Endothelial cell (in vitro differentiated cells): ENCODE measurements at regions not wholly inside any gene's neighbourhood (a gene's known extent, or its start where the extent isn't known, plus 50 kb on each side); places are given as distances from the start of the nearest gene placed in this dataset.
A peak's percentile ranks its signal among the peaks of the same experiment; 100 is the strongest.

Source experiments
- DNase-seq: peaks from one replicate; pipeline ENCODE4 v3.0.0; 2021; ENCODE audit warnings: low spot score
- H3K27ac Mint-ChIP-seq: one replicate; pipeline ENCODE4 v1.8.0; 2021; ENCODE audit warnings: mixed read lengths, inconsistent platforms; ENCODE audit not compliant: unreplicated experiment
- H3K27me3 Mint-ChIP-seq: one replicate; pipeline ENCODE4 v1.8.0; 2021; ENCODE audit warnings: mild to moderate bottlenecking, moderate library complexity, mixed read lengths, inconsistent platforms; ENCODE audit not compliant: unreplicated experiment
- H3K36me3 Mint-ChIP-seq: one replicate; pipeline ENCODE4 v1.8.0; 2021; ENCODE audit warnings: mild to moderate bottlenecking, low read depth, mixed read lengths, inconsistent platforms; ENCODE audit not compliant: unreplicated experiment
- H3K4me1 Mint-ChIP-seq: one replicate; pipeline ENCODE4 v1.8.0; 2021; ENCODE audit warnings: mild to moderate bottlenecking, mixed read lengths, inconsistent platforms; ENCODE audit not compliant: unreplicated experiment
- H3K4me3 Mint-ChIP-seq: one replicate; pipeline ENCODE4 v1.8.0; 2021; ENCODE audit warnings: mild to moderate bottlenecking, mixed read lengths, inconsistent platforms; ENCODE audit not compliant: unreplicated experiment
- H3K9me3 Mint-ChIP-seq: one replicate; pipeline ENCODE4 v1.8.0; 2021; ENCODE audit warnings: mixed read lengths, inconsistent platforms; ENCODE audit not compliant: unreplicated experiment
- CTCF ChIP-seq: fragments of 200-600 bp; sonication (generic); IDR thresholded peaks from one replicate; pipeline ENCODE4 v1.5.0; 2021; ENCODE audit warnings: antibody characterized with exemption; ENCODE audit not compliant: unreplicated experiment

DNA sequence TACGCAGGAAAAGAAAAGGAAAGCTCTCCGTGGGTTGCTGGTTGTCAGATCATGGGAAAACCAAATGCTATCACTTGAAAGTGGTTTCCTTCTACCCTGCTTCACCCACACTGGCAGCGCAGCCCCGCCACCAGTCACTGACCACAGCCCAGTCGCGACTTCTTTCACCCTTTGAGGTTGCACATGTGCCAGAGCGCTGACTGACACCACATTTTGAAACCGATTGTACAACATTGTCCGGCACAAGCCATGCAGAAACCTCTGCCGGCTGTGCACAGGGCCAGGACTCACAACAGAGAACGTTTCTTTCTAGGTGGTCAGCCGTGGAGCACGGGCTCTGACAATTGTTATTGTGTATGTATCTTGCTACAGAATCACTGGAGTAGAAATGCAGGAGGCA, 827.2 kb upstream of the POU3F3 start:
- Mint-ChIP-seq H3K4me1 (no peaks in the 10 kb centered on the region), H3K27ac (no peak overlapping the region), H3K4me3 (no peak overlapping the region), H3K9me3 (no peaks in the 10 kb centered on the region), H3K27me3 (no peaks in the 10 kb centered on the region), H3K36me3 (no peaks in the 10 kb centered on the region)
- no peak for DNase-seq
- no peak for TF ChIP-seq CTCF

DNA sequence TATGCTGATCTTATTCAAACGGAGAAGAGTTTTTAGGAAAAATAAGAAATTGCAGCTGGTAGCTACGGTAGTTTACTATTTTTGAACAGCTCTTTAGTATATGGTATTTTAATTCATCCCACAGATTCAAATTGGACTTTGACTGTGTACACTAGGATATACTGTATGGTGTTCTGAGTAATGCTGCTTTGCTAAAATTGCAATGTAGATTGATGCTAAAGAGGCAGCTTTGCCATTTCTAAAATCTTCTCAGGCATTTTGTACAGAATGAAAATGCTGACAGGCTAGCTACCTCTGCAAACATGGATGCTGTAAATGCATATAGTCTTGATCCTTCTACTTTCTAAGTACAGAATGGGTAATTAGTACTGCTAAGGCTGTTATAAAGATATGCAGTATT, 826.6 kb upstream of the POU3F3 start:
- no peaks in the 10 kb centered on the region for H3K9me3 Mint-ChIP-seq
- no peaks in the 10 kb centered on the region for H3K36me3 Mint-ChIP-seq

DNA sequence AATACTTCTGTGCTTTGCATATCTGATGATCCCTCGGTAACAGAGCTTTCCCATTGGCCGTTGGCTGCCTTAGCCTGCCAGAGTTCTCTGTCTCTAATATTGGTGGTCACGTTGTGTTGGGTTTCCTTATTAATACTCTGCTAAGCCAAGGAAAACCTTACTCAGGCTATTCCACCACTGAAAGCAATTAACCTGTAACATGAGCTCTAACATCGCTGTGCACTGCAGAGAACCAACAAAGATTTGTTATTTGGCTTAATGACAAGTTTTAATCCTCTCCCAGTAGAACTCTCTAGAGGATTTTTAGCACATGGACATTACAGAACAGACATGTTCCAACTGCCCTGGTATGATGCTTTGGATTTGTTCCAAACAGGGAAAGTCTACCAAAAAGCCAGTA, 825.9 kb upstream of the POU3F3 start:
- TF ChIP-seq CTCF: no peak
- H3K4me3 Mint-ChIP-seq: no peak overlapping the region
- no peaks in the 10 kb centered on the region for H3K36me3 Mint-ChIP-seq
- H3K9me3 Mint-ChIP-seq: no peaks in the 10 kb centered on the region
- no peak for DNase-seq
- H3K4me1 Mint-ChIP-seq: no peaks in the 10 kb centered on the region
- no peaks in the 10 kb centered on the region for H3K27me3 Mint-ChIP-seq
- no peak overlapping the region for H3K27ac Mint-ChIP-seq

More for the DNA sequence above, 826.6 kb upstream of the POU3F3 start:
- Mint-ChIP-seq H3K4me3 (no peak overlapping the region), H3K27ac (no peak overlapping the region), H3K27me3 (no peaks in the 10 kb centered on the region), H3K4me1 (no peaks in the 10 kb centered on the region)
- no peak for DNase-seq
- TF ChIP-seq CTCF: no peak

GRCh38 chr2:104033399-104033798, 820.5 kb upstream of the POU3F3 start:
- peak; percentile 71 for TF ChIP-seq CTCF
- H3K27ac Mint-ChIP-seq: no peak overlapping the region
- H3K27me3 Mint-ChIP-seq: no peaks in the 10 kb centered on the region
- no peaks in the 10 kb centered on the region for H3K4me1 Mint-ChIP-seq
- no peak overlapping the region for H3K4me3 Mint-ChIP-seq
- no peaks in the 10 kb centered on the region for H3K9me3 Mint-ChIP-seq
- DNase-seq: peak; percentile 28
- no peaks in the 10 kb centered on the region for H3K36me3 Mint-ChIP-seq

DNA sequence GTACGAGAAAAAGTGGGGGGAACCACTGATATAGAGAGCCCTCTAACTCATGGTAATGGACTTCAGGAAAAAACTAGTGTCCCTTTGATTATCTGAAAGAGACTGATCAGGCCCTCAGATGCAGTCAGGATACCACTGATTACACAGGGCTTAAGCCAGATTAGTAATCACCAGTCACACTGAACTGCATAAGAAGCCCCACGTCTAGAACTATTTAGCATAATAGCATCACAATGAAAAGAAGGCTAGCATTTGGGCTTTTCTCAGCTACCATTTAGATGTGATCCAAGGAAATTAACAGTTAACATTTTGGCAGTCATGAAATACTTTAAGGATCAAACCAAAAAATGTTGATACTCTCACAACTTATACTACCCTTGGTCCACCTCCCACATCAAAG, 813.1 kb upstream of the POU3F3 start:
- DNase-seq: no peak
- no peak for TF ChIP-seq CTCF
- Mint-ChIP-seq H3K4me1 (no peaks in the 10 kb centered on the region), H3K9me3 (no peaks in the 10 kb centered on the region), H3K4me3 (no peak overlapping the region), H3K27me3 (no peaks in the 10 kb centered on the region), H3K27ac (no peak overlapping the region), H3K36me3 (no peaks in the 10 kb centered on the region)
